ENCODE measurements at regions not wholly inside any gene's neighbourhood (a gene's known extent, or its start where the extent isn't known, plus 50 kb on each side); places are given as distances from the start of the nearest gene placed in this dataset.
"Not testable (repeated sequence)": the region's sequence is repeated elsewhere in the genome, so short reads cannot be mapped to it uniquely, and the experiment has no call there.

GRCh38 chr6:142635130-142635529 is 309.8 kb downstream of the HIVEP2 start:
- no peaks in the 10 kb centered on the region for H3K9me3 ChIP-seq (ENCODE audit: control insufficient read depth, insufficient read depth, low read length)
- H3K9ac ChIP-seq (ENCODE audit: low read depth, low read length), result no peak overlapping the region
- no peaks in the 10 kb centered on the region for H3K4me1 ChIP-seq (ENCODE audit: insufficient read depth, low read length)
- no peaks in the 10 kb centered on the region for H3K36me3 ChIP-seq (ENCODE audit: insufficient read depth, low read length)

GRCh38 chr6:142637624-142638351 is 307.2 kb downstream of the HIVEP2 start:
- H3K36me3 ChIP-seq (ENCODE audit: insufficient read depth, low read length), result peaks cover 4% of the 10 kb centered on the region; the same call in 1 of the 2 replicates
- no peak overlapping the region for H3K9ac ChIP-seq (ENCODE audit: low read depth, low read length)
- H3K4me1 ChIP-seq (ENCODE audit: insufficient read depth, low read length), result no peaks in the 10 kb centered on the region
- no peaks in the 10 kb centered on the region for H3K9me3 ChIP-seq (ENCODE audit: control insufficient read depth, insufficient read depth, low read length)

- no peaks in the 10 kb centered on the region for H3K9me3 ChIP-seq (ENCODE audit: control insufficient read depth, insufficient read depth, low read length)
- no peak overlapping the region for H3K9ac ChIP-seq (ENCODE audit: low read depth, low read length)
- H3K36me3 ChIP-seq (ENCODE audit: insufficient read depth, low read length), result peaks cover 4% of the 10 kb centered on the region; the same call in 1 of the 2 replicates
- peaks cover 19% of the 10 kb centered on the region for H3K4me1 ChIP-seq (ENCODE audit: insufficient read depth, low read length)
Measured at GRCh38 chr6:142642651-142643050, 302.3 kb downstream of the HIVEP2 start.

- H3K36me3 ChIP-seq (ENCODE audit: insufficient read depth, low read length), result peaks cover 4% of the 10 kb centered on the region; the same call in 1 of the 2 replicates
- no peaks in the 10 kb centered on the region for H3K9me3 ChIP-seq (ENCODE audit: control insufficient read depth, insufficient read depth, low read length)
- H3K4me1 ChIP-seq (ENCODE audit: insufficient read depth, low read length), result peaks cover 32% of the 10 kb centered on the region
- H3K9ac ChIP-seq (ENCODE audit: low read depth, low read length), result no peak overlapping the region
Measured at GRCh38 chr6:142644866-142645265, 300.1 kb downstream of the HIVEP2 start.

- Histone ChIP-seq H3K9me3 (ENCODE audit: control insufficient read depth, insufficient read depth, low read length) (no peaks in the 10 kb centered on the region), H3K36me3 (ENCODE audit: insufficient read depth, low read length) (peaks cover 4% of the 10 kb centered on the region; the same call in 1 of the 2 replicates), H3K4me1 (ENCODE audit: insufficient read depth, low read length) (peaks cover 36% of the 10 kb centered on the region), H3K9ac (ENCODE audit: low read depth, low read length) (no peak overlapping the region)
Measured at GRCh38 chr6:142645663-142646062, 299.3 kb downstream of the HIVEP2 start.

GRCh38 chr6:142647449-142648035 is 297.4 kb downstream of the HIVEP2 start:
- Histone ChIP-seq H3K9me3 (ENCODE audit: control insufficient read depth, insufficient read depth, low read length) (no peaks in the 10 kb centered on the region), H3K4me1 (ENCODE audit: insufficient read depth, low read length) (peaks cover 51% of the 10 kb centered on the region), H3K36me3 (ENCODE audit: insufficient read depth, low read length) (no peaks in the 10 kb centered on the region), H3K9ac (ENCODE audit: low read depth, low read length) (no peak overlapping the region; the same call in 1 of the 2 replicates)

- Histone ChIP-seq H3K9ac (ENCODE audit: low read depth, low read length) (no peak overlapping the region; the same call in 1 of the 2 replicates), H3K36me3 (ENCODE audit: insufficient read depth, low read length) (no peaks in the 10 kb centered on the region), H3K9me3 (ENCODE audit: control insufficient read depth, insufficient read depth, low read length) (no peaks in the 10 kb centered on the region), H3K4me1 (ENCODE audit: insufficient read depth, low read length) (peaks cover 51% of the 10 kb centered on the region)
Measured at GRCh38 chr6:142648036-142648451, 296.9 kb downstream of the HIVEP2 start.

GRCh38 chr6:142648526-142648925 is 296.4 kb downstream of the HIVEP2 start:
- H3K9me3 ChIP-seq (ENCODE audit: control insufficient read depth, insufficient read depth, low read length), result no peaks in the 10 kb centered on the region
- no peak overlapping the region for H3K9ac ChIP-seq (ENCODE audit: low read depth, low read length)
- H3K4me1 ChIP-seq (ENCODE audit: insufficient read depth, low read length), result peaks cover 53% of the 10 kb centered on the region
- H3K36me3 ChIP-seq (ENCODE audit: insufficient read depth, low read length), result no peaks in the 10 kb centered on the region

- not testable (repeated sequence) for H3K36me3 ChIP-seq (ENCODE audit: insufficient read depth, low read length); H3K9me3 ChIP-seq (ENCODE audit: control insufficient read depth, insufficient read depth, low read length)
- Histone ChIP-seq H3K9ac (ENCODE audit: low read depth, low read length) (0 out of 2 replicates have a peak overlapping the region, but pooled peaks have one; percentile 19), H3K4me1 (ENCODE audit: insufficient read depth, low read length) (peaks cover 61% of the 10 kb centered on the region)
Measured at GRCh38 chr6:142649438-142650234, 295.3 kb downstream of the HIVEP2 start.

- Histone ChIP-seq H3K9ac (ENCODE audit: low read depth, low read length) (no peak overlapping the region), H3K9me3 (ENCODE audit: control insufficient read depth, insufficient read depth, low read length) (no peaks in the 10 kb centered on the region), H3K36me3 (ENCODE audit: insufficient read depth, low read length) (no peaks in the 10 kb centered on the region), H3K4me1 (ENCODE audit: insufficient read depth, low read length) (peaks cover 55% of the 10 kb centered on the region)
Measured at GRCh38 chr6:142651384-142651783, 293.6 kb downstream of the HIVEP2 start.

GRCh38 chr6:142653710-142654420 is 291.1 kb downstream of the HIVEP2 start:
- Histone ChIP-seq H3K9ac (ENCODE audit: low read depth, low read length) (no peak overlapping the region), H3K9me3 (ENCODE audit: control insufficient read depth, insufficient read depth, low read length) (no peaks in the 10 kb centered on the region), H3K4me1 (ENCODE audit: insufficient read depth, low read length) (peaks cover 32% of the 10 kb centered on the region), H3K36me3 (ENCODE audit: insufficient read depth, low read length) (no peaks in the 10 kb centered on the region)

- Histone ChIP-seq H3K9ac (ENCODE audit: low read depth, low read length) (no peak overlapping the region), H3K9me3 (ENCODE audit: control insufficient read depth, insufficient read depth, low read length) (peaks cover 14% of the 10 kb centered on the region), H3K36me3 (ENCODE audit: insufficient read depth, low read length) (no peaks in the 10 kb centered on the region), H3K4me1 (ENCODE audit: insufficient read depth, low read length) (no peaks in the 10 kb centered on the region)
Measured at GRCh38 chr6:142659661-142660060, 285.3 kb downstream of the HIVEP2 start.

GRCh38 chr6:142665393-142665792 is 279.6 kb downstream of the HIVEP2 start:
- no peaks in the 10 kb centered on the region for H3K36me3 ChIP-seq (ENCODE audit: insufficient read depth, low read length)
- peaks cover 20% of the 10 kb centered on the region for H3K9me3 ChIP-seq (ENCODE audit: control insufficient read depth, insufficient read depth, low read length)
- H3K4me1 ChIP-seq (ENCODE audit: insufficient read depth, low read length), result no peaks in the 10 kb centered on the region

GRCh38 chr6:142666599-142667185 is 278.3 kb downstream of the HIVEP2 start:
- no peaks in the 10 kb centered on the region for H3K4me1 ChIP-seq (ENCODE audit: insufficient read depth, low read length)
- no peaks in the 10 kb centered on the region for H3K36me3 ChIP-seq (ENCODE audit: insufficient read depth, low read length)
- H3K9me3 ChIP-seq (ENCODE audit: control insufficient read depth, insufficient read depth, low read length), result peaks cover 20% of the 10 kb centered on the region
- no peak overlapping the region for H3K9ac ChIP-seq (ENCODE audit: low read depth, low read length)

More at GRCh38 chr6:142665393-142665792, 279.6 kb downstream of the HIVEP2 start:
- H3K9ac ChIP-seq (ENCODE audit: low read depth, low read length), result no peak overlapping the region
